HG03558 (cell line): ENCODE measurements at regions not wholly inside any gene's neighbourhood (a gene's known extent, or its start where the extent isn't known, plus 50 kb on each side); places are given as distances from the start of the nearest gene placed in this dataset.
"Not testable (repeated sequence)": the region's sequence is repeated elsewhere in the genome, so short reads cannot be mapped to it uniquely, and the experiment has no call there.

Experiments used
- ATAC-seq: cut with Tn5 transposase; IDR thresholded peaks from one replicate; pipeline ENCODE4 v1.9.1; 2021; ENCODE audit warnings: moderate number of reproducible peaks; ENCODE audit not compliant: unreplicated experiment; ENCODE audit errors: extremely low read depth

DNA sequence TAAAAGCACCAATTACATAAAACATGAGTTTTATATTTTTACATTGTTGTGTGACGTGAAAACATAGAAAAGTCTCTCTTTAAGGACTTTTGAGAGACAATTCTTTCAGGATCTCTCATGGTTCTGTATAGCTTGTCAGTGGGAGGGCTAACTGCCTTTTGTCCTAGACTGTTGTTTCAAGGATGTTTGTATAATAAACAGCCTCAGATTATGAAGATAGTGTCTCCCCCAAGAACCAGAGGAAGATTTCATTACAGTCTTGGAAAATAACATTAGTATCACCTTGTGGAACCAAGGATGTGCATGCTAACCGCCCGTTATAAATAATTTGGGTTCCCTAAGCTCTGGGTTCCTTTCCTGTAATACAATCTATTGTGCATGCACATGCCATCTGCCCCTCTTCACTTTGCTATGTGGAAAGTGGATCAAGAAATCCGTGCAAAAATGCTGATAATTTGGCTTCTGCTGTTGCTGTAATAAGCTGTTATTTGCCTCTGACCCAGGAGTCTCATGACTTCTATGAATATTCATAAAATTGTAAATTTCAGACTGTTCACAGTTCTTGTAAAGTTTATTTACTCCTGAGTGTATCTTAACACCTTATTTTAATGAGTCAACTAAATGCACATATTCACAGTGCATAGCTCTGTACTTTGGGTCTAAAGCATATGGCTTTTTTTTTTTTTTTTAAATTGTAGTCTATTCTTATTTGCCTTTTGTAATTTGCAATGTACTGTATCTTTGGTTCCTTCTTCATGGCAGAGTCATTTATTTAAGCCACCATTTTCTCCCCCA, 265.5 kb downstream of the PTH2R start:
- ATAC-seq, result no peak

GRCh38 chr2:208673631-208674030, 267.0 kb downstream of the PTH2R start:
- no peak for ATAC-seq

DNA sequence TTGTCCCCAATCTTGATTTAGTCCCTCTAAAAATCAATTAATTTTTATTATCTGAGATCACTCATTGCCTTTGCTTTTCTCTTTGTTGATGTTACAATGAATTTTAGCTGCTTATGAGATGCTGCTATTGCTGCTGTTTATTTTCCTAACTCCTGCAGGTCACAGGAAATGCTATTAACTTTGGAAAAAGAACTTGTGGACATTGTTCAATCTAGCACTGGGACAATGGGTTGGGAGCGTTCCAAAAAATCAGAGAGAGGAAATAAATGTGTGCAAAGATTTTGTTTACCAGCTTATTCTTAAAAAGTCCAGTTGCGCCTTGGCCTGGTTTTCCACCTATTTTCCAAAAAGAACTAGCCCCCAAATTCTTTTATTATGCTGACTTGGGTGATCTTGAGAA, 268.3 kb downstream of the PTH2R start:
- ATAC-seq, result no peak

- not testable (repeated sequence) for ATAC-seq
Measured at GRCh38 chr2:208685929-208686328, 279.3 kb downstream of the PTH2R start.

GRCh38 chr2:208686665-208687064, 280.1 kb downstream of the PTH2R start:
- no peak for ATAC-seq

DNA sequence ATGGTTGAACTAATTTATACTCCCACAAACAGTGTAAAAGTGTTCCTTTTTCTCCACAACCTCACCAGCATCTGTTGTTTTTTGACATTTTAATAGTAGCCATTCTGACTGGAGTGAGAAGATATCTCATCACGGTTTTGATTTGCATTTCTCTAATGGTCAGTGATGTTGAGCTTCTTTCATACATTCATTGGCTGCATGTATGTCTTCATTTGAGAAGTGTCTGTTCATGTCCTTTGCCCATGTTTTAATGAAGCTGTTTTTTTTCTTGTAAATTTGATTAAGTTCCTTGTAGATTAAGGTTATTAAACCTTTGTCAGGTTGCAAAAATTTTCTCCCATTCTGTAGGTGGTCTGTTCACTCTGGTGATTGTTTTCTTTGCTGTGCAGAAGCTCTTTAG, 281.1 kb downstream of the PTH2R start:
- not testable (repeated sequence) for ATAC-seq

- ATAC-seq, result no peak
Measured at GRCh38 chr2:208698114-208698513, 291.5 kb downstream of the PTH2R start.

- ATAC-seq, result no peak
Measured at GRCh38 chr2:208708486-208708885, 301.9 kb downstream of the PTH2R start.

DNA sequence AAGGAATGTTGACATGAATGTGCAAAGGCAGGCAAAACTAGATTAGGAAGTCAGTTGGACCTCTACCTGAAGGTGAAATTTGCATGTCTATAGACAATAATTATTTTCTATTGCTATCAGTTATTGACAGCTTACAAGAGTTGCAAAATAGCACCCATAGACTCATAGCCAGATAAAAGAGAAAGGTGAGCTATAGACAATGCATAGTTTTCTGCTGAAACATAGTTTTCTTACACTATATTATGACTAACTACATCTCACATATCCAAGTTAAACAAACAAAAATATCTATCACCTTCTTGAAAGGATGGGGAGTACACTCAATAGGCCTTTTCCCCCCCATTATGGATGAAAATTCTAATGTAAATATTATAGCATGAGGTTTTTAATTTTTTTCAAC, 305.0 kb downstream of the PTH2R start:
- ATAC-seq, result no peak

DNA sequence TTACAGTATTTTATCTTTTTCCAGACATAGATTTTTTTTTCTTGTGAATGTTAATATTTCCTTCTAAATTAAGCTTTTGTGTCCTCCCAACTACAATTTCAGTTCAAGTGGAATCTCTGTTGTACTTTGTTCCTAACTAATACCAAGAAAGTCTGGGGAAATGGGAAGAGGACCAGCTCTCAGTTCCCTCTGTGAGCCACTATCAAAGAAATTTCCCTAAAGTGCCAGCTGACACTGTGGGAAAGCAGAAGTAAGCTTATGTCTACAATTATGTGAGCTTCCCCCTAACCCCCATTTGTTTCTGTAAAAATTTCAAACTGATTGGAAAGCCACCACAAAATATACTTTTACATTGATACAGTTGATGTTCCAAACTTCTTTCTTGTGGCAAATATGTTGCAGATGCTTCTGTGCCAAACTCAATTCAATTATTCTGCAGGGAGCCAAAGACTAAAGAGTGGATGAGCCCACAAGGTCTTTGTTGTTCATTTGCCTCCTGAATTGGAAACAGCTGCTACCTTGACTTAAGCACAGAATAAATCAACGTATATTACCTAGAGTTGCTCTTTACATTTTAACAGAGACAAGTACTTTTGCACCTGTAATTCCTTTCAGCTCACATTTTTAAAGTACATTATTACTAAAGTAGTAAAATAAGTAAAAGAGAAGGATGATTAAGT, 306.6 kb downstream of the PTH2R start:
- ATAC-seq, result no peak

DNA sequence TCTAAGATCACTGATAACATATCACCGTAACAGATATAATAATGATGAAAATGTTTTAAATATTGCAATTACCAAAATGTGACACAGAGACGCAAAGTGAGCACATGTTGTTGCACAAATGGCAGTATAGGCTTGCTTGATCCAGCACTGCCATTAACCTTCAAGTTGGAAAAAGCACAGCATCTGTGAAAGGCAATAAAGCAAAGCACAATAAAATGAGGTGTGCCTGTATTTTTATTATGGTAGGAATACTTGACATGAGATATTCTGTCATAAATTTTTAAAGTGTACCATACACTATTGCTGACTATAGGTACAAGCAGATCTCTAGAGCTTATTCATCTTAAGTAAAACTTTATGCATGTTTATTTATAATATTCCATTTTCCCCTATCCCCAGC, 312.2 kb downstream of the PTH2R start:
- no peak for ATAC-seq

- no peak for ATAC-seq
Measured at GRCh38 chr2:208722731-208723130, 316.1 kb downstream of the PTH2R start.

GRCh38 chr2:208725280-208725679, 318.7 kb downstream of the PTH2R start:
- no peak for ATAC-seq

- ATAC-seq, result no peak
Measured at GRCh38 chr2:208726242-208726641, 319.6 kb downstream of the PTH2R start.

DNA sequence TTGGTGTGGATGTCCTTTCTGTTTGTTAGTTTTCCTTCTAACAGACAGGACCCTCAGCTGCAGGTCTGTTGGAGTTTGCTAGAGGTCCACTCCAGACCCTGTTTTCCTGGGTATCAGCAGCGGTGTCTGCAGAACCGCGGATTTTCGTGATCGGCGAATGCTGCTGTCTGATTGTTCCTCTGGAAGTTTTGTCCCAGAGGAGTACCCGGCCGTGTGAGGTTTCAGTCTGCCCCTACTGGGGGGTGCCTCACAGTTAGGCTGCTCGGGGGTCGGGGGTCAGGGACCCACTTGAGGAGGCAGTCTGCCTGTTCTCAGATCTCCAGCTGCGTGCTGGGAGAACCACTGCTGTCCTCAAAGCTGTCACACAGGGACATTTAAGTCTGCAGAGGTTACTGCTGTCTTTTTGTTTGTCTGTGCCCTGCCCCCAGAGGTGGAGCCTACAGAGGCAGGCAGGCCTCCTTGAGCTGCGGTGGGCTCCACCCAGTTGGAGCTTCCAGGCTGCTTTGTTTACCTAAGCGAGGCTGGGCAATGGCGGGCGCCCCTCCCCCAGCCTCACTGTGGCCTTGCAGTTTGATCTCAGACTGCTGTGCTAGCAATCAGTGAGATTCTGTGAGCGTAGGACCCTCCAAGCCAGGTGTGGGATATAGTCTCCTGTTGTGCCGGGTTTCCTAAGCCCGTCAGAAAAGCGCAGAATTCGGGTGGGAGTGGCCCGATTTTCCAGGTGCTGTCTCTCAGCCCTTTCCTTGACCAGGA, 345.2 kb downstream of the PTH2R start:
- not testable (repeated sequence) for ATAC-seq

- ATAC-seq, result no peak
Measured at GRCh38 chr2:208757364-208757763, 350.8 kb downstream of the PTH2R start.

DNA sequence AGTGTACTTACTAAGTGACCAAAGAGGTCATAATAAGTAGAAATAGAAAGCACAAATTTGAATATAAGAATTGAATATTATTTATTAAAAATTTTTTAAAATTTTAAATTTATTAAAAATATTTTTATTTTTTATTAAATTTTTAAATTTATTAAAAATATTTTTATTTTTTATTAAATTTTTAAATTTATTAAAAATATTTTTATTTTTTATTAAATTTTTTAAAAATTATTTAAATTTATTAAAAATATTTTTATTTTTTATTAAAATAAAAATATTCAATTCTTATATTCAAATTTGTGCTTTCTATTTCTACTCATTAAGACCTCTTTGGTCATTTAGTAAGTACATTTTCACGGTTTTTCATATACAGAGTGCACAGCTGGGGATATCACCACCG, 366.5 kb downstream of the PTH2R start:
- not testable (repeated sequence) for ATAC-seq

- ATAC-seq, result no peak
Measured at GRCh38 chr2:208781166-208781565, 374.6 kb downstream of the PTH2R start.

DNA sequence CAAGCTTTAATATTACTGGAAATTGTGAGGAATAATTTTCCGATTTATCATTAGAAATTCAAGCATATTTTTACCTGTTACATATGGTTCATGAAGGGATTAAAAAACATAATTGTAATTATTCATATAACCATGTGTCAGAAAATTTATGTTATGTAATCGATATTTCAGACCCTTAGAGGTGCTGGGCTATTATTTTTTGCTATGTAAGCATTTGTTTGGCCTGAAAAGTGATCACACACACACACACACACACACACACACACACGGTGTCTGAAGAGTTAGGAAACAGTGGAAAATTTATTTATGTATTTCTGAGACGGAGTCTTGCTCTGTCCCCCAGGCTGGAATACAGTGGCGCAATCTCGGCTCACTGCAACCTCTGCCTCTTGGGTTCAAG, 375.5 kb downstream of the PTH2R start:
- ATAC-seq, result no peak

GRCh38 chr2:208783184-208783583, 376.6 kb downstream of the PTH2R start:
- ATAC-seq, result no peak

DNA sequence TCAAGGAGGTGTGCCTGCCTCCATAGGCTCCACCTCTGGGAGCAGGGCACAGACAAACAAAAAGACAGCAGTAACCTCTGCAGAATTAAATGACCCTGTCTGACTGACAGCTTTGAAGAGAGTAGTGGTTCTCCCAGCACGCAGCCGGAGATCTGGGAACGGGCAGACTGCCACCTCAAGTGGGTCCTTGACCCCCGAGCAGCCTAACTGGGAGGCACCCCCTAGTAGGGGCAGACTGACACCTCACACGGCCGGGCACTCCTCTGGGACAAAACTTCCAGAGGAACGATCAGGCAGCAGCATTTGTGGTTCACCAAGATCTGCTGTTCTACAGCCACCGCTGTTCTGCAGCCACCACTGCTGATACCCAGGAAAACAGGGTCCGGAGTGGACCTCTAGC, 378.2 kb downstream of the PTH2R start:
- not testable (repeated sequence) for ATAC-seq
